GM21825 (cell line): ENCODE measurements at regions not wholly inside any gene's neighbourhood (a gene's known extent, or its start where the extent isn't known, plus 50 kb on each side); places are given as distances from the start of the nearest gene placed in this dataset.

ENCODE experiments used
- ATAC-seq: cut with Tn5 transposase; IDR thresholded peaks from one replicate; pipeline ENCODE4 v1.9.1; 2021; ENCODE audit warnings: mild to moderate bottlenecking, moderate library complexity; ENCODE audit not compliant: unreplicated experiment

DNA sequence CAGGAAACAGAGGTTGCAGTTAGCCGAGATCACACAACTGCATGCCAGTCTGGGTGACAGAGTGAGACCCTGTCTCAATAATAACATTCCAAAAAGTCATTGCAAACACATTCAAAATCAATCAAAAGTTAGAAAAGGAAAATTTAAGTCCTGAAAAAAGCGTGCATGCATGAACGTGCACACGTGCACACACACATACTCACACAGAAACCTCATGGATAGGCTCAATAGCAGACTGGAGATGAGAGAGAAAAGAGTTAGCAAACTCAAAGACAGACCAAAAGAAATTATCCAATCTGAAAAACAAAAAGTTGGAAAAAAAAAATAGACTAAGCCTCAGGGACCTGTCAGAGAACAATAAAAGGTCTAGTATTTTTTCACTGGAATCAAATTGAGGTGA is 1005.6 kb downstream of the TBC1D22A start:
- ATAC-seq, result no peak

- no peak for ATAC-seq
Measured at GRCh38 chr22:47767403-47767802, 1005.0 kb downstream of the TBC1D22A start.

DNA sequence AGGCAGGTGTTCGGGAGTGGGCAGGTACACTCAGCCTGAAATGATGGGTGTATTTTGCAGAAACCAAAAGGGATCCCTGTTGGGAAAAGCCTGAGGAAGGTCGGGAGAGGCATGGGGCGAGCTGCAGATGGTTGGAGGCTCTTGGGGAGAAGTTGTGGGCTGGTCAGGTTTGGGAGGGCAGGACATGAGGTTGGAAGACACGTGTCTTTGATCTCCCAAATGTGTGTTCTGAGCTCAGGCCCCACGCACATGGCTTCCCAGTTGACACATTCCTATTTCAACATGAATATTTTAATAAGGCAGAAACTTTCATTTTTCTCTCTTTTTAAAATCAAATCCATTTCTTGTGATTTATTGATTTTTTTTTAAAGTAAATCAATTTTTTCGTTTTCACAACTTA is 1003.3 kb downstream of the TBC1D22A start:
- no peak for ATAC-seq

GRCh38 chr22:47762141-47762540 is 999.7 kb downstream of the TBC1D22A start:
- no peak for ATAC-seq

DNA sequence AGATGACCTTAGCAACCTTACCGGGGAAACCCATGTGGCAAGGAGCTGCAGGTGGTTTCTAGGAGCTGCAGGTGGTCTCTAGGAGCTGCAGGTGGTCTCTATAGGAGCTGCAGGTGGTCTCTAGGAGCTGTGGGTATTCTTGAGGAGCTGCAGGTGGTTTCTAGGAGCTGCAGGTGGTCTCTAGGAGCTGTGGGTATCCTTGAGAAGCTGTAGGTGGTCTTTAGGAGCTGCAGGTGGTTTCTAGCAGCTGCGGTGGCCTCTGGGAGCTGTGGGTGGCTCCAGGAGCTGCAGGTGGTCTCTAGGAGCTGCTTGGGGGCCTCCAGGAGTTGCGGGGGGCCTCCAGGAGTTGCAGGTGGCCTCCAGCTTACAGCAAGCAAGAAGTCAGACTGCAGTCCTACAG is 997.5 kb downstream of the TBC1D22A start:
- no peak for ATAC-seq

GRCh38 chr22:47757741-47758140 is 995.3 kb downstream of the TBC1D22A start:
- ATAC-seq, result no peak

- ATAC-seq, result no peak
Measured at GRCh38 chr22:47750086-47750485, 987.6 kb downstream of the TBC1D22A start.

GRCh38 chr22:47748957-47749356 is 986.5 kb downstream of the TBC1D22A start:
- ATAC-seq, result no peak

DNA sequence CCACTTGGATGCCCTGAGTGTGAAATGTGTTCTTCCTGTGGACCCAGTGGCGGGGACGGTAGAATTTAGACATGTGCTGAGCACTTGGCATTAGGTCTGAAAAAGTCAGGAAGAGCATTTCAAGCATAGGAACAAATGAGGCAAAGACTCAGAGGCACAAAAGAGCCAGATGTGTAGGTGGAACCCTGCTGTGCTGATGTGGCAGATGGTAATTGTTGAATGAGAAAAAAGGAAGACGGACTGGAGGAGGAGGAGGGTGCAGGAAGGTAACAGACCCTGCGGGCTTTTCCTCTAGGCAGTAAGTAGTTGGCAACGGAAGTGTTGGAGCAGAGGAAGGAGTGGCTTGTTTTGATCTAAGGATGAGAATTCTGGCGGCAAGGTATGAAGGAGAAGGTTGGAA is 985.8 kb downstream of the TBC1D22A start:
- ATAC-seq, result no peak

DNA sequence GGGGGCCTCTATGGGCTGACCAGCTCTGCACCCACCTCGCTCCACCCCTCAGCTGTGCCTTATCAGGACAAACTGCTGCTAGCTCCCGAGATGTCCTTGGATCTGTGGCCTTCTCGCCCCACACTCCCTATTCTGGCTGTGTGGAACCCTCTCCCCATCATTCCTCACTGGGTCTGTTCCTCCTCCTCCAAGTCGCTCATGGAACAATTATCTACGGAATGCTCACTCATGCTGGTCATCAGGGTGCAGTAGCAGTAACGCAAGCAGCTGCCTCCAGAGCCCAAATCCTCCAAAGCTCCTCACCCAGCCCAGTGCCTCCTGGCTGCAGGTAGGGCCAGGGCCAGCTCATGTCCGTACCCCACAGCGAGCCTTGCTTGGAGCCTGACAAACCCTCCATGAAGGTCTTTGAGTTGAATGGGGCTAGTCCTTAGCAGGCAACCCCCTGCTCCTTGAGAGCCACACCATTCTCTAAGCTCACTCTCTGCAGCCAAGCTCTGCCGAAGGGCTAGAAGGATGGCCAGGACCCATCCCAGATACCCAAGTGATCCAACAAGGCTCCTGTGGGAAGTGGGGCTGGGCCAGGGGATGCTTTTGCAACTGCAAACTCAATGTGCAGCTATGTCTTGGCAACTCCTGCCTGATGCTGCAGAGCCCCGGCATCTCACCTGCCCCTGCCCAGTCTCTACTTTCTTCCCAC is 977.8 kb downstream of the TBC1D22A start:
- no peak for ATAC-seq

- no peak for ATAC-seq
Measured at GRCh38 chr22:47739291-47740015, 977.0 kb downstream of the TBC1D22A start.

DNA sequence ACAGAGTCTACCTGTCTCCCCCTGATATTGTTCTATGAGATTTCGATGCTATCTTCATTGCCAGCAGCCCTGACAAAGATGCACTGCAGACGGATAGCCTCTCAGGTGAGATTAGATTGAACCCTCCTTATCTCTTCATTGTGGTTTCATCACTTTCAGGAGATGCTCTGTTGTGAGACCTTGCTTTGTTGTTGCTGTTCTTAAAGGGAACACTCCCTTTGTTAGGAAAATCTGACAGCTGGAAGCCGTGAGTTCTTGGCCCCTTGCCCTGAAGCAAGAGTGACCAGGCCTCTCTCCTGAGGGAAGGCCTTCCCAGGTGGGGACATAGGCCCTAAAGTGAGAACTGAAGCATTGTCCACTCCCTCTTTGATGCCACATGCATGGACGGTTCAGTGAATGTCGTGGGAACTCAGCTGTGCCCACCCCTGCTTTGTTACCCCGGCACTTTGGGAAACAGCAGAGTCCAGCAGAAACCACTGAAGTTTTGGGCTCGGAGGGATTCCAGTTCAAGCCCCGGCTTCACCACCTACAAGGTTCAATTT is 976.1 kb downstream of the TBC1D22A start:
- no peak for ATAC-seq

- ATAC-seq, result no peak
Measured at GRCh38 chr22:47736186-47737034, 974.0 kb downstream of the TBC1D22A start.

DNA sequence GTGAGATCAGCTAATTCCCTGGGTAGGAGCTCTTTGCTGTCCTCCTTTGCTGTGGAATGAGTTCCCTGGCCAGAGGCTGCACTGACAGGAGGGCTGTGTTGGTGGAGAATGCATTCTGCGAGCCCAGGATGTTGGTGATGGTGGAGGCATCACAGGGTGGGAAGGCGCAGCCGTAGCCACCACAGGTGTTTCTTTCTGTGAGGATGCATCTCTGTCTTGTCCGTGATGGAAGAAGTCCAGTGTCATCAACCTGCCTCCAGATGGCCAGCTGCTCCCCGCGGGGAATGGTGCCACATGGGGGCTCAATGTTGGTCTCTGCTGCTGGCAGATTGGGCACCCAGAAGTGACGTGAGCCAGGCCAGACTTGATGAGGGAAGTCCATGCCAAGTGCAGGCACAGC is 972.1 kb downstream of the TBC1D22A start:
- ATAC-seq, result no peak

GRCh38 chr22:47727641-47728040 is 965.2 kb downstream of the TBC1D22A start:
- no peak for ATAC-seq

GRCh38 chr22:47724751-47725150 is 962.3 kb downstream of the TBC1D22A start:
- ATAC-seq, result no peak

DNA sequence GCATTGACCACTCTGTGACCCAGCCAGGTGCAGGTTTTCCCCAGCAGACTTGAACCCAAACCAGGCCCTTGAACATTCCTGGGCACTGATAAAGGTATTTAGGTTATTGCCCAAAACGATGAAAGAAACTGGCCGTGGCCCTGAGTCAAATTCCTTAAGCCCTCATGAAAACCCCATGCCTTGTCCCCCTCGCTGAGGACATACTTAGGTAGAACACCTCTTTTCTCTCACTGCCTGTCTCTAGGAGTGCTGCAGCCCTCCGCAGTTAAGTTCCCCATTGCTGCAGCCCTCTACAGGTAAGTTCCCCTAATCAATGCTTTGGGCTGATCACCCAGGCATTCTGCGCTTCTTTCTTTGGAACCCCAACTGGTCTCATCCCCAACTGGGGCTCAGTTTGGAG is 961.6 kb downstream of the TBC1D22A start:
- ATAC-seq, result no peak

DNA sequence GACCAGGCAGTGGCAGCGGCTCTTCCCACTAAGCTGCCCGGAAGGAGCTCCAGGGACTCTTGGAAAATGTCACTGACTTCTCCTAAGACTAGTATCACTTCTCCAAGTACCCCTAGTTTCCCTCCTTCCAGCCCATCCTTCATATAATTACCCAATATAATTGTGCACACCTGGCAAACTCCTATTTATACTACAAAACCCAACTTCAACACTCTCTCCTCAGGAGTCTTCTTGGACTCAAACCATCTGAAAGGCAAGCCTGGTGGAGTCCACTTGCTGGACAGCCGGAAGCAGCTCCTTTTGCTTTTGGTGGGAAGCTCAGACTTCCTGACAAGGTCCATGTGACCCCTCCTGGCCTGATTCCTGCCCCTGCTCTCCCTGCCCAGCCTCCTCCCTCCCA is 955.9 kb downstream of the TBC1D22A start:
- no peak for ATAC-seq

- no peak for ATAC-seq
Measured at GRCh38 chr22:47716890-47717615, 954.6 kb downstream of the TBC1D22A start.

DNA sequence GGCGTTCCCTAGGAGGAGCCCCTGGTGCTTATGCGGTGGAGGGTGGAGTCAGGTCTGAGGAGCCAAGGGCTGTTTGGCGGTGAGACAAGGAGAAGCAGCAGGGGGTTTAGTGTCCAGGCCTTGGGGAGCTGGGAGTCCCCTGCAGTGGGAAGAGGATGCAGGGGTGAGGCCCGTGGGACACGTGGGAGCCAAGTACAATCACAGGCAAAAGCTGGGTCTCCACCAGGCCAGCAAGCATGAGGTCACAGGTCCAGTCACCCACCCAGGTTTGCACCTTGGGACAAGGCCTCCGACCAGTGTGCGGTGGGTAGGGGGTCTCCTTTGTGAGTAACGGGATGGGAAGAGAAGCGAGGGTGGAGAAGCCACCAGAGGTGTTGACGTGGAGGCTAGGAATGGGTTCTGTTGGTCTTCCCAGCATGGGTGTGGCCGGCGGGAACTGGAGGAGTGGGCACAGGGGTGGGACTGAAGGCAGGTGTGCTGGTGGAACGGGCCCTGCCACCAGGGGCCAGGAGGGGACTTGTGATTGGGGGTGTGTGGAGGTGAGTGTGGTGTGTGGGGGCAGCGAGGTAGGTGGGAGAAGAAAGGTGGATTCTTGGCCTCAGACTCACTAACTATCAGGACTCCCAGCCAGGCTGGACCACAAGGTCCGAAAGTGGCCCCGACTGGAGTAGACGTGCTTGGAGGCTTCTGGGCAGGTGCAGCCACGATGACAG is 953.6 kb downstream of the TBC1D22A start:
- ATAC-seq, result no peak
